ENCODE measurements at regions not wholly inside any gene's neighbourhood (a gene's known extent, or its start where the extent isn't known, plus 50 kb on each side); places are given as distances from the start of the nearest gene placed in this dataset.

DNA sequence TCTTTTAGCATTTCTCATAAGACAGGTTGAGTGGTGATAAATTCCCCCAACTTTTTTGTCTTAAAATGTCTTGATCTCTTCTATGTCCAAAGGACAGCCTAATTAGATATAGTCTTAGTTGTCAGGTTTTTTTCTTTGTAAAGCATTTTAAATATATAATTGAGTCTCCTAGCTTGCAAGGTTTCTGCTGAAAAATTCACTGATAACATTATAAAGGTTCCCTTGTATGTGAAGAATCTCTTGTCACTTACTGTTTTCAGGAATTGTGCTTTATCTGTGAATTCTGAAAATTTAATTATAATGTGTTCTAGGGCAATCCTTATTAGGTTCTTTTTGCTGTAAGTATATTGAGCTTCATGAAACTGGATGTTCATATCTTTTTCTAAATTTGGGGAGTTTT lies 96.8 kb upstream of the ZNF92 start:
- TF ChIP-seq CTCF (IDR thresholded peaks at IDR 0.05 in 4 of 5, conservative IDR thresholded peaks at IDR 0.05 in 1 of 5) = no peak
- no peak for TF ChIP-seq POLR2A (IDR thresholded peaks at IDR 0.05)

All from gastrocnemius medialis (tissue), 4 donors.